B cell (primary cell): ENCODE measurements at regions not wholly inside any gene's neighbourhood (a gene's known extent, or its start where the extent isn't known, plus 50 kb on each side); places are given as distances from the start of the nearest gene placed in this dataset.

ENCODE experiments used
- ATAC-seq: fragments of 200-7000 bp; cut with Tn5 transposase; one replicate; pipeline ENCODE4 v1.10.0; 2021; ENCODE audit warnings: low read depth, mild to moderate bottlenecking, moderate number of reproducible peaks, moderate library complexity
- CTCF ChIA-PET: fragments of 350-600 bp; sonication (Branson Sonifier 250); formaldehyde crosslinking; loops from one replicate; lab custom pipeline; 2021; ENCODE audit warnings: antibody characterized with exemption, inconsistent platforms; lab: Charles Lee
- POLR2A ChIA-PET: fragments of 350-600 bp; sonication (Branson Sonifier 250); formaldehyde crosslinking; loops from one replicate; lab custom pipeline; 2021; ENCODE audit warnings: antibody characterized with exemption; lab: Charles Lee
- DNase-seq: peaks from one replicate; pipeline ENCODE4 v3.0.0; 2013
- H2AFZ ChIP-seq: 2 replicates; pipeline ENCODE4 v1.6.1; 2012; ENCODE audit warnings: mild to moderate bottlenecking, low read depth, low read length; ENCODE audit not compliant: insufficient read depth, poor library complexity, severe bottlenecking
- H3K27ac ChIP-seq, 2 donors: 1 replicate in 1 of 2; 2 replicates in 1 of 2; pipeline ENCODE4 v1.5.1; 2012 to 2013; ENCODE audit warnings: low read length in 2 of 2, mild to moderate bottlenecking in 2 of 2, moderate library complexity in 1 of 2
- H3K27me3 ChIP-seq, 4 experiments: fragments of 200-600 bp in 1 of 4; sonication (generic) in 1 of 4; replicated peaks in 1 of 4; 1 replicate in 2 of 4; 2 replicates in 2 of 4; pipeline versions ENCODE4 v1.6.1 to v1.7.0; 2013 to 2016; ENCODE audit warnings: low read length in 3 of 4, mild to moderate bottlenecking in 2 of 4, mixed read lengths in 1 of 4, moderate library complexity in 1 of 4; ENCODE audit not compliant: insufficient read depth in 4 of 4, control insufficient read depth in 3 of 4; ENCODE audit errors: control extremely low read depth in 1 of 4
- H3K36me3 ChIP-seq, 2 experiments: replicated peaks in 1 of 2; 1 replicate in 1 of 2; 2 replicates in 1 of 2; pipeline versions ENCODE4 v1.6.1 to v1.7.1; 2013; ENCODE audit warnings: low read length in 1 of 2; ENCODE audit not compliant: insufficient read depth in 2 of 2, control insufficient read depth in 1 of 2; ENCODE audit errors: control extremely low read depth in 1 of 2, extremely low read depth in 1 of 2
- H3K4me1 ChIP-seq, 2 donors: fragments of 200-600 bp in 1 of 2; sonication (generic) in 1 of 2; 1 replicate in 1 of 2; 2 replicates in 1 of 2; pipeline versions ENCODE4 v1.5.1 to v1.6.1; 2013 to 2017; ENCODE audit warnings: low read length in 2 of 2; ENCODE audit not compliant: control insufficient read depth in 2 of 2, insufficient read depth in 2 of 2
- H3K4me2 ChIP-seq: replicated peaks from 2 replicates; pipeline ENCODE3; 2012; ENCODE audit warnings: mild to moderate bottlenecking, low read depth, low read length; ENCODE audit not compliant: poor library complexity, severe bottlenecking
- H3K4me3 ChIP-seq, 5 experiments: fragments of 200-600 bp in 1 of 5; sonication (generic) in 1 of 5; 1 replicate in 3 of 5; 2 replicates in 2 of 5; pipeline versions ENCODE4 v1.5.1 to v1.7.0; 2011 to 2016; ENCODE audit warnings: low read length in 4 of 5, mild to moderate bottlenecking in 4 of 5, low read depth in 2 of 5, control low read depth in 1 of 5, moderate library complexity in 1 of 5; ENCODE audit not compliant: insufficient read depth in 1 of 5; ENCODE audit errors: control extremely low read depth in 1 of 5, extremely low read depth in 1 of 5
- H3K79me2 ChIP-seq: fragments of 200-600 bp; sonication (generic); one replicate; pipeline ENCODE4 v1.6.0; 2016; ENCODE audit warnings: low read length; ENCODE audit not compliant: control insufficient read depth, insufficient read depth
- H3K9ac ChIP-seq: fragments of 200-600 bp; sonication (generic); 2 replicates; pipeline ENCODE4 v1.6.1; 2017; ENCODE audit warnings: mild to moderate bottlenecking, low read length, moderate library complexity
- H3K9me3 ChIP-seq, 3 donors: one replicate each; pipeline versions ENCODE4 v1.6.1 to v1.7.1; 2013; ENCODE audit warnings: low read length in 2 of 3; ENCODE audit not compliant: control insufficient read depth in 2 of 3, insufficient read depth in 1 of 3; ENCODE audit errors: control extremely low read depth in 1 of 3
- H4K20me1 ChIP-seq: 2 replicates; pipeline ENCODE4 v1.6.0; 2012; ENCODE audit warnings: mild to moderate bottlenecking, low read length; ENCODE audit not compliant: insufficient read depth, control insufficient read depth, poor library complexity, severe bottlenecking
- H3K27ac Mint-ChIP-seq: one replicate; pipeline ENCODE4 v1.8.0; 2021; ENCODE audit warnings: mixed read lengths
- H3K27me3 Mint-ChIP-seq: one replicate; pipeline ENCODE4 v1.8.0; 2021; ENCODE audit warnings: mixed read lengths
- H3K4me1 Mint-ChIP-seq: one replicate; pipeline ENCODE4 v1.8.0; 2021; ENCODE audit warnings: mixed read lengths
- H3K4me3 Mint-ChIP-seq: one replicate; pipeline ENCODE4 v1.8.0; 2021; ENCODE audit warnings: mixed read lengths
- H3K9me3 Mint-ChIP-seq: one replicate; pipeline ENCODE4 v1.8.0; 2022; ENCODE audit warnings: mixed read lengths; ENCODE audit not compliant: insufficient read depth
- CTCF ChIP-seq: fragments of 200-600 bp; IDR thresholded peaks from one replicate; pipeline ENCODE4 v1.8.0; 2022; ENCODE audit warnings: antibody characterized with exemption, mild to moderate bottlenecking
- EZH2 ChIP-seq: IDR thresholded peaks from 2 replicates; pipeline ENCODE4 v1.6.1; 2012; ENCODE audit warnings: borderline replicate concordance, low read depth, mild to moderate bottlenecking, moderate library complexity, low read length; ENCODE audit not compliant: insufficient read depth, poor library complexity, severe bottlenecking
- WGBS: methylation state at CpG from one replicate; pipeline ENCODE4 v1.1.5; 2013; ENCODE audit warnings: missing lambda C conversion rate; ENCODE audit not compliant: insufficient coverage; 5-methylcytosine and 5-hydroxymethylcytosine counted together
- intact Hi-C: fragments of 100-400 bp; cut with micrococcal nuclease; formaldehyde crosslinking; loops from one replicate; pipeline ENCODE4 v1.10.0; 2022

- CTCF ChIA-PET: no interaction called here
Measured at GRCh38 chr1:87457408-87457807, 128.7 kb downstream of the LMO4 start.

GRCh38 chr1:87462894-87463293 lies 134.2 kb downstream of the LMO4 start:
- intact Hi-C loops: no loop called here
- TF ChIP-seq EZH2 (no peak), CTCF (no peak)
- H3K27ac ChIP-seq: no peak overlapping the region
- DNase-seq: no peak
- Mint-ChIP-seq H3K9me3 (no peaks in the 10 kb centered on the region), H3K4me3 (no peak overlapping the region), H3K4me1 (no peaks in the 10 kb centered on the region), H3K27ac (no peak overlapping the region), H3K27me3 (no peaks in the 10 kb centered on the region)
- WGBS: no CpG with 5 or more reads among the region's 1 CpG
- CTCF ChIA-PET: no interaction called here
- POLR2A ChIA-PET: no interaction called here
- H3K9me3 ChIP-seq: peaks cover 0 to 6% (median 0%) of the 10 kb centered on the region in 3 donors
- no peak overlapping the region for H3K4me2 ChIP-seq
- H3K9ac ChIP-seq: no peak overlapping the region
- no peaks in the 10 kb centered on the region for H3K4me1 ChIP-seq
- H4K20me1 ChIP-seq: no peaks in the 10 kb centered on the region
- H3K79me2 ChIP-seq: no peaks in the 10 kb centered on the region
- no peak overlapping the region for H3K4me3 ChIP-seq
- no peak for ATAC-seq
- H3K36me3 ChIP-seq: no peaks in the 10 kb centered on the region
- no peaks in the 10 kb centered on the region for H3K27me3 ChIP-seq
- H2AFZ ChIP-seq: no peak overlapping the region

More at GRCh38 chr1:87457408-87457807, 128.7 kb downstream of the LMO4 start:
- H3K4me3 ChIP-seq: no peak overlapping the region
- no peak overlapping the region for H3K9ac ChIP-seq
- peaks cover 0 to 6% (median 0%) of the 10 kb centered on the region in 3 donors for H3K9me3 ChIP-seq
- H3K27me3 ChIP-seq: no peaks in the 10 kb centered on the region
- intact Hi-C loops: no loop called here
- Mint-ChIP-seq H3K9me3 (peaks cover 2% of the 10 kb centered on the region), H3K27ac (no peak overlapping the region), H3K4me3 (no peak overlapping the region), H3K4me1 (peaks cover 4% of the 10 kb centered on the region), H3K27me3 (no peaks in the 10 kb centered on the region)
- H3K36me3 ChIP-seq: no peaks in the 10 kb centered on the region
- no peak overlapping the region for H3K27ac ChIP-seq
- no peaks in the 10 kb centered on the region for H4K20me1 ChIP-seq
- ATAC-seq: no peak
- H3K4me1 ChIP-seq: no peaks in the 10 kb centered on the region
- H3K79me2 ChIP-seq: no peaks in the 10 kb centered on the region
- no peak for TF ChIP-seq EZH2
- TF ChIP-seq CTCF: no peak
- DNase-seq: no peak
- H3K4me2 ChIP-seq: no peak overlapping the region
- no CpG with 5 or more reads among the region's 2 CpGs for WGBS
- POLR2A ChIA-PET: interaction anchor here (0.7 kb wide), 1 partner anchor 599 kb away, joined by 11 read pairs; no protein-coding TSS in a partner anchor
- no peak overlapping the region for H2AFZ ChIP-seq
